ENCODE measurements at regions not wholly inside any gene's neighbourhood (a gene's known extent, or its start where the extent isn't known, plus 50 kb on each side); places are given as distances from the start of the nearest gene placed in this dataset.

GRCh38 chr13:109293166-109293565 is 493.2 kb downstream of the IRS2 start:
- TF ChIP-seq TCF4 (CRISPR knock-in tag; IDR thresholded peaks at IDR 0.05; ENCODE audit: borderline replicate concordance) (no peak), ISL1 (CRISPR knock-in tag; IDR thresholded peaks at IDR 0.05) (no peak), OSR1 (CRISPR knock-in tag; IDR thresholded peaks at IDR 0.05) (no peak), CSRNP3 (CRISPR knock-in tag; IDR thresholded peaks at IDR 0.05) (no peak), PPARA (CRISPR knock-in tag; IDR thresholded peaks at IDR 0.05; ENCODE audit: borderline replicate concordance) (no peak), ZFP3 (CRISPR knock-in tag; IDR thresholded peaks at IDR 0.05) (no peak), RARB (CRISPR knock-in tag; IDR thresholded peaks at IDR 0.05) (no peak), ZFP30 (CRISPR knock-in tag; IDR thresholded peaks at IDR 0.05) (no peak), ZNF565 (CRISPR knock-in tag; conservative IDR thresholded peaks at IDR 0.05; ENCODE audit: low read depth) (no peak)
- TF ChIP-seq, protein P1, sequence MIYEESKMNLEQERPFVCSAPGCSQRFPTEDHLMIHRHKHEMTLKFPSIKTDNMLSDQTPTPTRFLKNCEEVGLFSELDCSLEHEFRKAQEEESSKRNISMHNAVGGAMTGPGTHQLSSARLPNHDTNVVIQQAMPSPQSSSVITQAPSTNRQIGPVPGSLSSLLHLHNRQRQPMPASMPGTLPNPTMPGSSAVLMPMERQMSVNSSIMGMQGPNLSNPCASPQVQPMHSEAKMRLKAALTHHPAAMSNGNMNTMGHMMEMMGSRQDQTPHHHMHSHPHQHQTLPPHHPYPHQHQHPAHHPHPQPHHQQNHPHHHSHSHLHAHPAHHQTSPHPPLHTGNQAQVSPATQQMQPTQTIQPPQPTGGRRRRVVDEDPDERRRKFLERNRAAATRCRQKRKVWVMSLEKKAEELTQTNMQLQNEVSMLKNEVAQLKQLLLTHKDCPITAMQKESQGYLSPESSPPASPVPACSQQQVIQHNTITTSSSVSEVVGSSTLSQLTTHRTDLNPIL (CRISPR knock-in tag; IDR thresholded peaks at IDR 0.05; ENCODE audit: low read depth), result no peak
- TF ChIP-seq, protein P2, sequence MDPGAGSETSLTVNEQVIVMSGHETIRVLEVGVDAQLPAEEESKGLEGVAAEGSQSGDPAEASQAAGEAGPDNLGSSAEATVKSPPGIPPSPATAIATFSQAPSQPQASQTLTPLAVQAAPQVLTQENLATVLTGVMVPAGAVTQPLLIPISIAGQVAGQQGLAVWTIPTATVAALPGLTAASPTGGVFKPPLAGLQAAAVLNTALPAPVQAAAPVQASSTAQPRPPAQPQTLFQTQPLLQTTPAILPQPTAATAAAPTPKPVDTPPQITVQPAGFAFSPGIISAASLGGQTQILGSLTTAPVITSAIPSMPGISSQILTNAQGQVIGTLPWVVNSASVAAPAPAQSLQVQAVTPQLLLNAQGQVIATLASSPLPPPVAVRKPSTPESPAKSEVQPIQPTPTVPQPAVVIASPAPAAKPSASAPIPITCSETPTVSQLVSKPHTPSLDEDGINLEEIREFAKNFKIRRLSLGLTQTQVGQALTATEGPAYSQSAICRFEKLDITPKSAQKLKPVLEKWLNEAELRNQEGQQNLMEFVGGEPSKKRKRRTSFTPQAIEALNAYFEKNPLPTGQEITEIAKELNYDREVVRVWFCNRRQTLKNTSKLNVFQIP (CRISPR knock-in tag; IDR thresholded peaks at IDR 0.05; ENCODE audit: borderline replicate concordance, low read depth), result no peak
- TF ChIP-seq, protein P3, sequence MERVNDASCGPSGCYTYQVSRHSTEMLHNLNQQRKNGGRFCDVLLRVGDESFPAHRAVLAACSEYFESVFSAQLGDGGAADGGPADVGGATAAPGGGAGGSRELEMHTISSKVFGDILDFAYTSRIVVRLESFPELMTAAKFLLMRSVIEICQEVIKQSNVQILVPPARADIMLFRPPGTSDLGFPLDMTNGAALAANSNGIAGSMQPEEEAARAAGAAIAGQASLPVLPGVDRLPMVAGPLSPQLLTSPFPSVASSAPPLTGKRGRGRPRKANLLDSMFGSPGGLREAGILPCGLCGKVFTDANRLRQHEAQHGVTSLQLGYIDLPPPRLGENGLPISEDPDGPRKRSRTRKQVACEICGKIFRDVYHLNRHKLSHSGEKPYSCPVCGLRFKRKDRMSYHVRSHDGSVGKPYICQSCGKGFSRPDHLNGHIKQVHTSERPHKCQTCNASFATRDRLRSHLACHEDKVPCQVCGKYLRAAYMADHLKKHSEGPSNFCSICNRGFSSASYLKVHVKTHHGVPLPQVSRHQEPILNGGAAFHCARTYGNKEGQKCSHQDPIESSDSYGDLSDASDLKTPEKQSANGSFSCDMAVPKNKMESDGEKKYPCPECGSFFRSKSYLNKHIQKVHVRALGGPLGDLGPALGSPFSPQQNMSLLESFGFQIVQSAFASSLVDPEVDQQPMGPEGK (CRISPR knock-in tag; IDR thresholded peaks at IDR 0.05; ENCODE audit: borderline replicate concordance), result no peak
